ENCODE measurements at regions not wholly inside any gene's neighbourhood (a gene's known extent, or its start where the extent isn't known, plus 50 kb on each side); places are given as distances from the start of the nearest gene placed in this dataset.

GRCh38 chr6:74750826-74751225 lies 455.0 kb downstream of the COL12A1 start:
- ChIA-PET POLR2A (ENCODE audit: unreplicated experiment) (no interaction called here), CTCF (no interaction called here)
- Histone ChIP-seq H3K4me2 (ENCODE audit: low read length) (no peak overlapping the region), H3K9me3 (ENCODE audit: low read length) (no peaks in the 10 kb centered on the region), H3F3A (ENCODE audit: low read length, unreplicated experiment) (no peaks in the 10 kb centered on the region), H4K20me1 (ENCODE audit: low read length) (no peaks in the 10 kb centered on the region), H3K9me2 (replicated peaks; ENCODE audit: low read length) (no peaks in the 10 kb centered on the region), H3K4me1 (ENCODE audit: insufficient read depth, low read length) (peaks cover 19% of the 10 kb centered on the region), H2AFZ (ENCODE audit: low read length) (no peak overlapping the region), H3K27ac (ENCODE audit: low read length) (peak overlapping the region; percentile 52; the same call in 1 of the 2 replicates), H3K4me3 (ENCODE audit: low read length) (no peak overlapping the region), H3K9ac (ENCODE audit: low read length) (no peak overlapping the region), H3K36me3 (ENCODE audit: low read depth, low read length) (no peaks in the 10 kb centered on the region), H3K79me2 (ENCODE audit: low read length) (no peaks in the 10 kb centered on the region), H3K27me3 (ENCODE audit: low read length) (no peaks in the 10 kb centered on the region)
- BruUV-seq (replicated peaks): no TSS peak
- DNase-seq: no peak
- intact Hi-C loops (cut with micrococcal nuclease): loop anchor here (10.0 kb wide), 1 partner anchor 236 kb away; no protein-coding TSS in a partner anchor
- TF ChIP-seq EZH2 (IDR thresholded peaks at IDR 0.05; ENCODE audit: low read length, unreplicated experiment): no peak
- TF ChIP-seq EZH2phosphoT487 (IDR thresholded peaks at IDR 0.05; ENCODE audit: borderline replicate concordance, low read length): no peak
- no peak for TF ChIP-seq CTCF (conservative IDR thresholded peaks at IDR 0.05; ENCODE audit: low read depth, low read length)
- no peak for ATAC-seq

- intact Hi-C loops (cut with micrococcal nuclease): loop anchor here (10.0 kb wide), 1 partner anchor 235 kb away; no protein-coding TSS in a partner anchor
- Histone ChIP-seq H2AFZ (ENCODE audit: low read length) (peak overlapping the region; percentile 41), H3K4me1 (ENCODE audit: insufficient read depth, low read length) (peaks cover 19% of the 10 kb centered on the region), H3K36me3 (ENCODE audit: low read depth, low read length) (no peaks in the 10 kb centered on the region), H3K79me2 (ENCODE audit: low read length) (no peaks in the 10 kb centered on the region), H3K4me3 (ENCODE audit: low read length) (no peak overlapping the region), H3K4me2 (ENCODE audit: low read length) (peak overlapping the region; percentile 61), H3K9me2 (replicated peaks; ENCODE audit: low read length) (no peaks in the 10 kb centered on the region), H3K27me3 (ENCODE audit: low read length) (no peaks in the 10 kb centered on the region), H4K20me1 (ENCODE audit: low read length) (no peaks in the 10 kb centered on the region), H3K9me3 (ENCODE audit: low read length) (no peaks in the 10 kb centered on the region), H3K9ac (ENCODE audit: low read length) (no peak overlapping the region), H3K27ac (ENCODE audit: low read length) (peak overlapping the region; percentile 52), H3F3A (ENCODE audit: low read length, unreplicated experiment) (no peaks in the 10 kb centered on the region)
- ChIA-PET CTCF (no interaction called here), POLR2A (ENCODE audit: unreplicated experiment) (interaction anchor here (0.6 kb wide), 2 partner anchors 108 to 171 kb away, joined by 10 to 13 read pairs; no protein-coding TSS in a partner anchor)
- no TSS peak for BruUV-seq (replicated peaks)
- DNase-seq (peak; percentile 66), ATAC-seq (peak; percentile 96)
- TF ChIP-seq EZH2 (IDR thresholded peaks at IDR 0.05; ENCODE audit: low read length, unreplicated experiment): no peak
- no peak for TF ChIP-seq CTCF (conservative IDR thresholded peaks at IDR 0.05; ENCODE audit: low read depth, low read length)
- TF ChIP-seq EZH2phosphoT487 (IDR thresholded peaks at IDR 0.05; ENCODE audit: borderline replicate concordance, low read length): no peak
Measured at GRCh38 chr6:74749211-74750147, 456.4 kb downstream of the COL12A1 start.

- intact Hi-C loops (cut with micrococcal nuclease): no loop called here
- no peaks in the 10 kb centered on the region for H3K9me2 ChIP-seq (replicated peaks; ENCODE audit: low read length)
- ATAC-seq (no peak), DNase-seq (no peak)
- TF ChIP-seq CTCF (conservative IDR thresholded peaks at IDR 0.05; ENCODE audit: low read depth, low read length) (no peak), EZH2 (IDR thresholded peaks at IDR 0.05; ENCODE audit: low read length, unreplicated experiment) (no peak), EZH2phosphoT487 (IDR thresholded peaks at IDR 0.05; ENCODE audit: borderline replicate concordance, low read length) (no peak)
- no peaks in the 10 kb centered on the region for H3K36me3 ChIP-seq (ENCODE audit: low read depth, low read length)
- no peak overlapping the region for H3K4me2 ChIP-seq (ENCODE audit: low read length)
- CTCF ChIA-PET: no interaction called here
- H3K4me1 ChIP-seq (ENCODE audit: insufficient read depth, low read length): peaks cover 24% of the 10 kb centered on the region
- H3K4me3 ChIP-seq (ENCODE audit: low read length): no peak overlapping the region
- BruUV-seq (replicated peaks): no TSS peak
- H3K27ac ChIP-seq (ENCODE audit: low read length): no peak overlapping the region
- POLR2A ChIA-PET (ENCODE audit: unreplicated experiment): no interaction called here
- no peaks in the 10 kb centered on the region for H3K9me3 ChIP-seq (ENCODE audit: low read length)
- H3K9ac ChIP-seq (ENCODE audit: low read length): no peak overlapping the region
- no peaks in the 10 kb centered on the region for H3K27me3 ChIP-seq (ENCODE audit: low read length)
- H2AFZ ChIP-seq (ENCODE audit: low read length): no peak overlapping the region
- no peaks in the 10 kb centered on the region for H3F3A ChIP-seq (ENCODE audit: low read length, unreplicated experiment)
- H3K79me2 ChIP-seq (ENCODE audit: low read length): no peaks in the 10 kb centered on the region
- no peaks in the 10 kb centered on the region for H4K20me1 ChIP-seq (ENCODE audit: low read length)
Measured at GRCh38 chr6:74745670-74746069, 460.2 kb downstream of the COL12A1 start.
